CD14-positive monocyte (primary cell): ENCODE measurements at regions not wholly inside any gene's neighbourhood (a gene's known extent, or its start where the extent isn't known, plus 50 kb on each side); places are given as distances from the start of the nearest gene placed in this dataset.

Experiments
- DNase-seq, 3 donors: peaks; one replicate each; pipeline ENCODE4 v3.0.0-alpha.2; 2011 to 2022
- H2AFZ ChIP-seq: 2 replicates; pipeline ENCODE4 v1.6.0; 2012; ENCODE audit warnings: mild to moderate bottlenecking, low read depth, low read length, inconsistent platforms; ENCODE audit not compliant: insufficient read depth, poor library complexity, severe bottlenecking
- H3K27ac ChIP-seq, 2 donors: 1 replicate in 1 of 2; 2 replicates in 1 of 2; pipeline ENCODE4 v1.5.1; 2012 to 2013; ENCODE audit warnings: low read length in 2 of 2, control low read depth in 1 of 2, inconsistent platforms in 1 of 2, low read depth in 1 of 2, mild to moderate bottlenecking in 1 of 2
- H3K27me3 ChIP-seq, 2 donors: one replicate each; pipeline versions ENCODE4 v1.6.0 to v1.6.1; 2011 to 2013; ENCODE audit warnings: low read length in 2 of 2; ENCODE audit not compliant: control insufficient read depth in 2 of 2, insufficient read depth in 2 of 2
- H3K36me3 ChIP-seq, 2 donors: replicated peaks in 1 of 2; 1 replicate in 1 of 2; 2 replicates in 1 of 2; pipeline versions ENCODE4 v1.5.1 to v1.6.1; 2012 to 2013; ENCODE audit warnings: low read length in 2 of 2, control low read depth in 1 of 2, inconsistent platforms in 1 of 2, mild to moderate bottlenecking in 1 of 2; ENCODE audit not compliant: insufficient read depth in 2 of 2, control insufficient read depth in 1 of 2
- H3K4me1 ChIP-seq, 2 donors: 1 replicate in 1 of 2; 2 replicates in 1 of 2; pipeline versions ENCODE4 v1.5.1 to v1.6.1; 2012 to 2013; ENCODE audit warnings: low read length in 2 of 2, control low read depth in 1 of 2, inconsistent platforms in 1 of 2, mild to moderate bottlenecking in 1 of 2, moderate library complexity in 1 of 2; ENCODE audit not compliant: insufficient read depth in 2 of 2, control insufficient read depth in 1 of 2
- H3K4me2 ChIP-seq: replicated peaks from 2 replicates; pipeline ENCODE3; 2012; ENCODE audit warnings: low read length, moderate library complexity, mild to moderate bottlenecking; ENCODE audit not compliant: poor library complexity, severe bottlenecking; ENCODE audit errors: extremely low read depth
- H3K4me3 ChIP-seq, 3 experiments: fragments of 200-600 bp in 1 of 3; sonication (generic) in 1 of 3; replicated peaks in 1 of 3; 1 replicate in 2 of 3; 2 replicates in 1 of 3; pipeline ENCODE4 v1.5.1; 2011 to 2013; ENCODE audit warnings: low read length in 3 of 3, mild to moderate bottlenecking in 3 of 3, control low read depth in 2 of 3, low read depth in 2 of 3, inconsistent platforms in 1 of 3, moderate library complexity in 1 of 3
- H3K79me2 ChIP-seq: 2 replicates; pipeline ENCODE4 v1.6.0; 2012; ENCODE audit warnings: mild to moderate bottlenecking, control low read depth, inconsistent platforms, low read length, moderate library complexity; ENCODE audit not compliant: insufficient read depth
- H3K9ac ChIP-seq: 2 replicates; pipeline ENCODE4 v1.6.0; 2017; ENCODE audit warnings: low read length, mild to moderate bottlenecking; ENCODE audit not compliant: insufficient read depth, poor library complexity, severe bottlenecking
- H3K9me3 ChIP-seq, 2 donors: replicated peaks in 1 of 2; 1 replicate in 1 of 2; 2 replicates in 1 of 2; pipeline versions ENCODE4 v1.5.1 to v1.6.1; 2012 to 2013; ENCODE audit warnings: low read length in 2 of 2, control low read depth in 1 of 2; ENCODE audit not compliant: control insufficient read depth in 1 of 2, insufficient read depth in 1 of 2
- H4K20me1 ChIP-seq: 2 replicates; pipeline ENCODE4 v1.6.0; 2012; ENCODE audit warnings: mild to moderate bottlenecking, low read length, control low read depth, moderate library complexity; ENCODE audit not compliant: insufficient read depth
- H3K27ac Mint-ChIP-seq, 7 donors: one replicate each; pipeline ENCODE4 v1.8.0; 2020; ENCODE audit warnings: mild to moderate bottlenecking in 7 of 7, mixed read lengths in 7 of 7, moderate library complexity in 6 of 7, inconsistent platforms in 2 of 7
- H3K27me3 Mint-ChIP-seq, 3 donors: one replicate each; pipeline ENCODE4 v1.8.0; 2021 to 2022; ENCODE audit warnings: low read depth in 3 of 3, mild to moderate bottlenecking in 3 of 3, mixed read lengths in 3 of 3, moderate library complexity in 3 of 3, inconsistent platforms in 1 of 3
- H3K36me3 Mint-ChIP-seq, 2 donors: one replicate each; pipeline ENCODE4 v1.8.0; 2020; ENCODE audit warnings: mixed read lengths in 2 of 2, inconsistent platforms in 1 of 2, mild to moderate bottlenecking in 1 of 2
- H3K4me1 Mint-ChIP-seq: one replicate; pipeline ENCODE4 v1.8.0; 2020; ENCODE audit warnings: mild to moderate bottlenecking, mixed read lengths
- H3K4me3 Mint-ChIP-seq, 2 donors: one replicate each; pipeline ENCODE4 v1.8.0; 2020; ENCODE audit warnings: mild to moderate bottlenecking in 2 of 2, mixed read lengths in 2 of 2, moderate library complexity in 1 of 2
- H3K9me3 Mint-ChIP-seq, 7 donors: one replicate each; pipeline ENCODE4 v1.8.0; 2020 to 2022; ENCODE audit warnings: mixed read lengths in 7 of 7, mild to moderate bottlenecking in 6 of 7, moderate library complexity in 6 of 7, inconsistent platforms in 2 of 7
- CTCF ChIP-seq: fragments of 200-600 bp; IDR thresholded peaks from one replicate; pipeline ENCODE4 v1.8.0; 2022; ENCODE audit warnings: antibody characterized with exemption, mild to moderate bottlenecking
- WGBS: methylation state at CpG from one replicate; pipeline ENCODE4 v1.1.5; 2013; ENCODE audit warnings: missing lambda C conversion rate; ENCODE audit not compliant: insufficient coverage; 5-methylcytosine and 5-hydroxymethylcytosine counted together
- intact Hi-C, 2 donors: fragments of 100-400 bp; cut with micrococcal nuclease; formaldehyde crosslinking; loops; one replicate each; pipeline versions ENCODE4 v1.15.0 to v1.15.1; 2023

- Mint-ChIP-seq H3K4me1 (no peaks in the 10 kb centered on the region), H3K4me3 (no peak overlapping the region), H3K36me3 (no peaks in the 10 kb centered on the region), H3K27me3 (peaks cover 0 to 3% (median 0%) of the 10 kb centered on the region in 3 donors), H3K27ac (no peak overlapping the region), H3K9me3 (peaks cover 0 to 11% (median 2%) of the 10 kb centered on the region in 7 donors)
- DNase-seq, result no peak
- H3K27ac ChIP-seq, result no peak overlapping the region
- no peak for TF ChIP-seq CTCF
- H3K4me3 ChIP-seq, result no peak overlapping the region
- intact Hi-C loops, result no loop called here
- no peak overlapping the region for H3K9ac ChIP-seq
- no peaks in the 10 kb centered on the region for H3K79me2 ChIP-seq
- no peak overlapping the region for H3K4me2 ChIP-seq
- no peaks in the 10 kb centered on the region for H3K9me3 ChIP-seq
- no peaks in the 10 kb centered on the region for H3K36me3 ChIP-seq
- no peaks in the 10 kb centered on the region for H3K27me3 ChIP-seq
- no peaks in the 10 kb centered on the region for H3K4me1 ChIP-seq
- WGBS, result no CpG with 5 or more reads among the region's 2 CpGs
- no peak overlapping the region for H2AFZ ChIP-seq
- H4K20me1 ChIP-seq, result no peaks in the 10 kb centered on the region
These were observed 76.4 kb upstream of the MAGI2 start for GRCh38 chr7:79529881-79530235.

DNA sequence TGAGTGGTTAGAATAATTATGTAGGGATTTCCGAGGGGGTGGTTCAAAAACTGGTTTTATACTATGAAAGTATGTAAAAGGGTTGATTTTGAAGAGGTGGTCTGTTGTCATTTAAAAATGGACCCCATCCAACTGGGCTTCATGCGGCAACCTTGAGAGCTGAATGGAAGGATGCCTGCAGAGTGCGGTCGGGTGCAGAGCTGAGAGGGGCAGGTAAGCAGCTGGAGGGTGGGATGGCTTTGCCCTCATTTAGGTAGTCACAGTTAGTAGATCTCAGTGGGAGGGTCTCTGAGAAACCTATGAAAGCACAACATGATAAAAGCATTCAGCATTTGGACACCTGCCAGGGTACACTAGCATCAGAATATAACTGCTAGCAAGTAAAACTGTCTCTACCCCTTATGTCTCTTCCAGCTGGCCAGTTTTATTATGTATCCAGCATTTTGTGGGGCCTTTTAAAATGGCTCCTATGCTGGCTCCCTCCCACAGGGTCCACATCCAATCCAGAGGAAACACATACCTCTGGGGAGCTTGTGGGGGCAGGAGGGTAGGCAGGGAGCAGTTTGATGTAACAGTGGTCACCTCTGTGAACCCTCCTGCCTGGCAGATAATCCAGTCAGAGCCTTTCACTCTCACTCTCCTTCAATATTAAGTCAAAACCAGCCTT, 75.9 kb upstream of the MAGI2 start:
- H3K27me3 ChIP-seq, result no peaks in the 10 kb centered on the region
- H3K4me3 ChIP-seq, result no peak overlapping the region
- no peak overlapping the region for H3K4me2 ChIP-seq
- Mint-ChIP-seq H3K4me1 (no peaks in the 10 kb centered on the region), H3K9me3 (peaks cover 0 to 12% (median 2%) of the 10 kb centered on the region in 7 donors), H3K4me3 (no peak overlapping the region), H3K27ac (no peak overlapping the region), H3K36me3 (no peaks in the 10 kb centered on the region), H3K27me3 (peaks cover 0 to 3% (median 0%) of the 10 kb centered on the region in 3 donors)
- H3K36me3 ChIP-seq, result no peaks in the 10 kb centered on the region
- no peaks in the 10 kb centered on the region for H4K20me1 ChIP-seq
- no peak overlapping the region for H2AFZ ChIP-seq
- no peaks in the 10 kb centered on the region for H3K9me3 ChIP-seq
- H3K4me1 ChIP-seq, result no peaks in the 10 kb centered on the region
- TF ChIP-seq CTCF, result no peak
- no peak overlapping the region for H3K9ac ChIP-seq
- H3K27ac ChIP-seq, result no peak overlapping the region
- intact Hi-C loops, result no loop called here
- H3K79me2 ChIP-seq, result no peaks in the 10 kb centered on the region
- DNase-seq, result no peak
- WGBS, result 100% methylated on average over 2 of the region's 4 CpGs
